PFSK-1 (cell line): ENCODE measurements at regions not wholly inside any gene's neighbourhood (a gene's known extent, or its start where the extent isn't known, plus 50 kb on each side); places are given as distances from the start of the nearest gene placed in this dataset.
A peak's percentile ranks its signal among the peaks of the same experiment; 100 is the strongest.

ENCODE experiments used
- FOXP2 ChIP-seq: optimal IDR thresholded peaks from 2 replicates; pipeline ENCODE3; 2011; ENCODE audit warnings: borderline replicate concordance, control low read depth, inconsistent platforms; ENCODE audit not compliant: insufficient read depth; ENCODE audit errors: extremely low read length, extremely low read depth
- POLR2AphosphoS5 ChIP-seq: IDR thresholded peaks from 2 replicates; pipeline ENCODE4 v1.6.1; 2012; ENCODE audit warnings: low read depth, mild to moderate bottlenecking, control low read depth, low read length, moderate library complexity
- SIN3A ChIP-seq: IDR thresholded peaks from 2 replicates; pipeline ENCODE4 v1.6.1; 2012; ENCODE audit warnings: mild to moderate bottlenecking, low read length, moderate library complexity, borderline replicate concordance; ENCODE audit not compliant: insufficient read depth
- TAF1 ChIP-seq: IDR thresholded peaks from 2 replicates; pipeline ENCODE4 v1.6.1; 2012; ENCODE audit warnings: low read length, control low read depth, borderline replicate concordance; ENCODE audit not compliant: insufficient read depth
- TF ChIP-seq, protein P1 (sequence below), 2 experiments: IDR thresholded peaks; 2 replicates each; pipeline versions ENCODE4 v1.6.1 to v1.8.0; 2011 to 2012; ENCODE audit warnings: low read depth in 2 of 2, low read length in 2 of 2, control low read depth in 1 of 2, inconsistent platforms in 1 of 2, mild to moderate bottlenecking in 1 of 2, moderate library complexity in 1 of 2; ENCODE audit not compliant: insufficient read depth in 1 of 2

DNA sequence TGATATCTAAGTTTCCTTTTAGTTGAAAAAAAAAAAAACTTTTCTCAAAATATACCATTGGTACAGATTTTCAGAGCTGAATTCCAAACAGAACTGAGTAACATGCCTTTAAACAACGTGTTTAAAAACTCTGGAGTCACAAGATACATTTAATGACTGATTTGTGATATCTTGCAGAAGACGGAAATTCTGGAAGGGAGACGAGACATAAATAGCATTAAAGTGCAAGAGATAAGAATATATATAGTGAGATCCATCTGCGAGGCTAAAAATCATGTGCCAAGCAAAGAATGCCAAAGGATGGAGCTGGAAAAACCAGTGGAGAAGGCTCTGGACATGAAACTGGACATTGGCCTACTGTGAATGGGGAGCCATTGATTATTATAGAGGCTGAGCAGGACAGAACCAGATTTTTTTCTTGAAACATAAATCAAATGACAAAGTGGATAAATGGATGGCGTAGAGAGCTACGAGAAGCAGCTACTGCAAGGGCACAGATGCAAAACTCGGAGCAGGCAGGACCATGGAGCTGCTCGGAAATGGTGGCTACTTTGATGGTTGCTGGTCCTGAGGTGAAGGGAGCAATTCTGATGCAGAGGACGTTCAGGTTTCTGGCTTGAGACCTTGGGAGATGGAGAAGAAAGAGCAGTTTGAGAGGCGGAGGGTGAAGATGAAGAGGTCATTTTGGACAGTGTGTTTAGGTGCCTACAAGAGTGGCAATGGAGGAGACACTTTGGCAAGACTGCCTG is 88.8 kb downstream of the CPN2 start:
- TF ChIP-seq, protein P1, sequence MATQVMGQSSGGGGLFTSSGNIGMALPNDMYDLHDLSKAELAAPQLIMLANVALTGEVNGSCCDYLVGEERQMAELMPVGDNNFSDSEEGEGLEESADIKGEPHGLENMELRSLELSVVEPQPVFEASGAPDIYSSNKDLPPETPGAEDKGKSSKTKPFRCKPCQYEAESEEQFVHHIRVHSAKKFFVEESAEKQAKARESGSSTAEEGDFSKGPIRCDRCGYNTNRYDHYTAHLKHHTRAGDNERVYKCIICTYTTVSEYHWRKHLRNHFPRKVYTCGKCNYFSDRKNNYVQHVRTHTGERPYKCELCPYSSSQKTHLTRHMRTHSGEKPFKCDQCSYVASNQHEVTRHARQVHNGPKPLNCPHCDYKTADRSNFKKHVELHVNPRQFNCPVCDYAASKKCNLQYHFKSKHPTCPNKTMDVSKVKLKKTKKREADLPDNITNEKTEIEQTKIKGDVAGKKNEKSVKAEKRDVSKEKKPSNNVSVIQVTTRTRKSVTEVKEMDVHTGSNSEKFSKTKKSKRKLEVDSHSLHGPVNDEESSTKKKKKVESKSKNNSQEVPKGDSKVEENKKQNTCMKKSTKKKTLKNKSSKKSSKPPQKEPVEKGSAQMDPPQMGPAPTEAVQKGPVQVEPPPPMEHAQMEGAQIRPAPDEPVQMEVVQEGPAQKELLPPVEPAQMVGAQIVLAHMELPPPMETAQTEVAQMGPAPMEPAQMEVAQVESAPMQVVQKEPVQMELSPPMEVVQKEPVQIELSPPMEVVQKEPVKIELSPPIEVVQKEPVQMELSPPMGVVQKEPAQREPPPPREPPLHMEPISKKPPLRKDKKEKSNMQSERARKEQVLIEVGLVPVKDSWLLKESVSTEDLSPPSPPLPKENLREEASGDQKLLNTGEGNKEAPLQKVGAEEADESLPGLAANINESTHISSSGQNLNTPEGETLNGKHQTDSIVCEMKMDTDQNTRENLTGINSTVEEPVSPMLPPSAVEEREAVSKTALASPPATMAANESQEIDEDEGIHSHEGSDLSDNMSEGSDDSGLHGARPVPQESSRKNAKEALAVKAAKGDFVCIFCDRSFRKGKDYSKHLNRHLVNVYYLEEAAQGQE (IDR thresholded peaks at IDR 0.05; ENCODE audit: insufficient read depth in 1 of 2, low read depth in 2 of 2, low read length in 2 of 2), result no peak
- TF ChIP-seq TAF1, result no peak
- TF ChIP-seq FOXP2, result no peak
- TF ChIP-seq POLR2AphosphoS5, result no peak
- no peak for TF ChIP-seq SIN3A

DNA sequence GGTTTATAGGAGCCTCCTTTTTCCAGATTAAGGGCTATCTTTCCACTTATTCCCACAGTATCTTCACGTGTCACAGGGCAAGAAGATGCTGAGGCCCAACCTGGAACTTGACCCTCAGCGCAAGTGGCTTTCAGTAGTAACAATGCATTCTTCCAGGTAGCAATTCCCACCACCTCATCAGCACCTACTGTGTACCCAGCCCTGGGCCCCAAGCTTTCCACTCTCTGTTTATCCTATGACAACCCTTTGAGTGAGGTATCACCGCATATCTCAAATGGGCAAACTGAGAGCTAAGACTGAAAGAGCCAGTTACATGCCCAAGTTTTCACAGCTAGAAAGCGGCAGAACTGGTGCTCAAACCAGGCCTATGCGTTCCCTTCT is 88.2 kb downstream of the CPN2 start:
- no peak for TF ChIP-seq SIN3A
- TF ChIP-seq POLR2AphosphoS5, result no peak
- TF ChIP-seq TAF1, result no peak
- TF ChIP-seq, protein P1 (IDR thresholded peaks at IDR 0.05; ENCODE audit: insufficient read depth in 1 of 2, low read depth in 2 of 2, low read length in 2 of 2), result no peak
- TF ChIP-seq FOXP2, result no peak

DNA sequence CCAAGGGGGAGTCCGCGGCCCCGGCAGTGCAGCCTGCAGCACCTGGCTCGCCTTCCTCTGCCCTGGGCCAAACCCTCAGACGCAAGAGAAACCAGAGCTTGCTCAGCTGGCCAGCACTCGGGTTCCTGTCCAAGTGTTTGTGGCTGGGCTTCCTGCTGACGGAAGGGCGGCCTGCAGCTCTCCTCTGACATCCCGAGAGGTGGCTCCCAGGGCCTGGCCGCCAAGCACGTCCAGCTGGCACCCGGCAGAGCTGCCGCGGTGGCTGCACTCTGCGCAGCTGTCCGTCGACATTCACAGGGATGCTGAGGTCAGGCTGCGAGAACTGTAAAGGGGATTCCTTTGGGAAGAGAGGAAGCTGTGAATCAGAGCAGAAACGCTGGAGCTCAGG is 85.6 kb downstream of the CPN2 start:
- no peak for TF ChIP-seq FOXP2
- peak; percentile 47; the same call in 1 of the 2 replicates for TF ChIP-seq POLR2AphosphoS5
- TF ChIP-seq, protein P1 (IDR thresholded peaks at IDR 0.05; ENCODE audit: insufficient read depth in 1 of 2, low read depth in 2 of 2, low read length in 2 of 2), result peak in 1 of 2 experiments; percentile 35; a peak in 1 of 4 replicates

DNA sequence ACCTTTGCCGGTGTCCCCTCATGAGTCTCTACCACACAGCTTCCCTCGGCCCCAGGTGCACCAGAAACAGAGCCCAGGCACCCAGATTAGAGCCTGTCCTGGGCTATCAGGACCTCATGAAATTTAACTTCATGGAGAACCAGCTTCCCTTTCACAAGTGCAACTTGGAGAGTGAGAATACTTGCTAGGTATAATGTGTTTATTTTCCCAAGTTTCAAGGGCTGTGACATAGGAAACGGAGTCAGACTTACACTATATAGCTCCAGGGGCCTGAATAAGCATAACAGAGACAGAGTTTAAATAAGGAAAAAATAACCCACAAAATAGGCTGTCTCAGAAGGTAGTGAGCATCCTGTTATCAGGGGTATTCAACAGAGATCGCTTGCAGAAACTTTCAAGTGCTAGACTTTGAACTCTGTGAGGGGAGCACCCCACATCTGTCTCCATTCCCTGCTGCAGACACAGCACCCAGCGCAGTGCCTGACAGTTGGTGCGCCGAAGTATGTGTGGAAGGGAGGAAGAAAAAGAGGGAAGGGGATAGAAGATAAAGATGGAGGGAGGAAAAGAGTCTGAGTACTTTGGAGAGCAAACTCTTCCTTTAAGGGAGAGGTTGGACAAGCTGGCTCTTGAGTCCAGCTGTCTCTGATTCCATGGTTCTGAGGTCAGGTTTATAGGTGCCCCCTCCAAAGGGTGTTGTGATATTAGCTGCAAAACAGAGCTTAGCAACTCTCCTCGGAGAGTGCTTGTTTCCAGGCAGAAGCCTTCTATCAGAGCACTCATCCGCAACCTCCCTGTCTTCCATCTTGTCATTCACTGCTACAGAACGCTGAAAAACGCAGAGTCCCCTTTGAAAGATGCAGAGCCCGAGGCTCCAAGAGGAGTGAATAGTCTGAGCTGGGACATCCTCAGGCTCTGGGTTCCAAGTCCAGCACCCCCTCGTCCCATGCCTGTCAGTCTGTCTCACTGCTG is 84.8 kb downstream of the CPN2 start:
- TF ChIP-seq, protein P1 (IDR thresholded peaks at IDR 0.05; ENCODE audit: insufficient read depth in 1 of 2, low read depth in 2 of 2, low read length in 2 of 2), result no peak
- TF ChIP-seq FOXP2, result no peak
- no peak for TF ChIP-seq TAF1
- no peak for TF ChIP-seq SIN3A
- TF ChIP-seq POLR2AphosphoS5, result no peak
